GM21360 (cell line): ENCODE measurements at regions not wholly inside any gene's neighbourhood (a gene's known extent, or its start where the extent isn't known, plus 50 kb on each side); places are given as distances from the start of the nearest gene placed in this dataset.
A peak's percentile ranks its signal among the peaks of the same experiment; 100 is the strongest.

Experiments used
- ATAC-seq: cut with Tn5 transposase; IDR thresholded peaks from one replicate; pipeline ENCODE4 v1.9.1; 2021; ENCODE audit warnings: mild to moderate bottlenecking, moderate library complexity; ENCODE audit not compliant: unreplicated experiment

DNA sequence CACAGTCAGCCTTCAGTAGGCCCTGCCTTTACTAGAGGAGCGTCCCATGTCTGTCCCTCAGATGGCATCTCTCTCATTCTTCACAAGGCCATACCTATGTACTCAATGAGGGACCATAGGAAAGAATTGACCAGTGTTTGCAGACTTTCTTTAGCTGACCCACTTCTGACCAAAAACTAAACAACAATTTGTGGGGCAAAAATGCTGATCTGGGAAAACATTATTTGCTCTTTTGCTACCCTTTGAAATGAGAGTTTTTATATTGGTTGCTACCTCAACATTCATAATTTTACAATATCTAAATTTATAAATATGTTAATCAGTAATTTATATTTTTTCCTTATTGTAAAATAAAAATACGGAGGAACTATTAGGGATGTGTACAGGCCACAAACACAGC, 539.4 kb upstream of the GJE1 start:
- ATAC-seq: no peak

DNA sequence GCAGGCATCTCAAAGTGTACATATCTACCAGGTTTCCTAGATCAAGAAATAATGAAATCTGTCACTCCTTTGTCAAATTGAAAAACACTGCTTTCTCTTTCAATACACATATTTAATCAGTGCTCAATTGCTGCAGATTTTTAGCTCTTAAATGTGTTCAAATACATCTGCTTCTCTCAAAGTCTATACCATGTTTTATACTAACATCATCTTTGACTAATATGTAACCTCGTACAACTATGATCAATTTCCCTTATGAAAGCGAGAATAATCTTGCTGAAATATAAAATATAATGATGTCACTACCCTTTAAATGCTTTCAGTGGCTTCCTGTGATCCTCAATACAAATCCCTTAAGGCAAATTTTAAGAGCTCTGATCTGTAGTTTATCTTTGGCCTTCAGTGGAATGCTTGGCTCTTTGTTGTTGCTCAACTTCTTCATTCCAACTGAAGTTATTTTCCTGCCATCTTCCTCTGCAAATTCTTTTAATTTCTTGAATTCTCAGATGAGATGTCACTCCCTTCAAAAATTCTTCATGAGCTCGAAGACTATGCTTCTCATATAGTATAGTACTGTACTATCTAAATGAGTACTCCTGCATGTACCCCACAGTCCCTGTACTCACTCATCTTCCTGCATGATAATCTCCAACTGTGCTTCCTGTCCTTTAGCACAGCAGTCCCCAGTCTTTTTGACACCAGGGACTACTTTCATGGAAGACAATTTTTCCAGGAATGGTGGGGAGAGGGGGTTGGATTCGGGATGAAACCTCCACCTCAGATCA, 545.1 kb upstream of the GJE1 start:
- no peak for ATAC-seq

DNA sequence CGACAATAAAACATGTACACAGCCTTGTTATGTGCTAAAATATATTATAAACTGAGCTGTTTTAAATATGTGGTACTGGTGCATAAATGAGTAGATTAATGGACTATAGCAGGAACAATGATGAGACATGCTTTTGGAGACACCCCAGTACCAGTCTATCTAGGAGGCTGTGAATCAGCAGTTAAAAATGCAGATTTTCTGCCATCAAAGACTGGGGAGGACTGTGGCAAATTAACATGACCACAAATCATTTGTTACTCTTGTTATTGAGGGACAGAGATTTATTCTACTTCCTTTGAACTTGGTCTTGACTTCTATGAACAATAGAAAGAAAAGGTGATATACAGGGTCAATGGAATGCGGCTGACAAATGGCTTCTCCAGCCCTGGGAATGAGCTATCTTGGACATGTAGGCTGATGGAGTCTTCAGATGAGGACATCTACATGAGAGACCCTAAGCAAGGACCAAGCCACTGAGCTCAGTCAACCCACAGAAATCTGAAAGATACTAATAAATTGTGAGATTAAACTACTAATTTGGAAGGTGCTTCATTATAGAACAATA, 551.7 kb upstream of the GJE1 start:
- no peak for ATAC-seq

GRCh38 chr6:141580131-141580530, 552.6 kb upstream of the GJE1 start:
- ATAC-seq: no peak

GRCh38 chr6:141576751-141577150, 556.0 kb upstream of the GJE1 start:
- ATAC-seq: no peak

GRCh38 chr6:141562851-141563763, 569.6 kb upstream of the GJE1 start:
- peak; percentile 87 for ATAC-seq

DNA sequence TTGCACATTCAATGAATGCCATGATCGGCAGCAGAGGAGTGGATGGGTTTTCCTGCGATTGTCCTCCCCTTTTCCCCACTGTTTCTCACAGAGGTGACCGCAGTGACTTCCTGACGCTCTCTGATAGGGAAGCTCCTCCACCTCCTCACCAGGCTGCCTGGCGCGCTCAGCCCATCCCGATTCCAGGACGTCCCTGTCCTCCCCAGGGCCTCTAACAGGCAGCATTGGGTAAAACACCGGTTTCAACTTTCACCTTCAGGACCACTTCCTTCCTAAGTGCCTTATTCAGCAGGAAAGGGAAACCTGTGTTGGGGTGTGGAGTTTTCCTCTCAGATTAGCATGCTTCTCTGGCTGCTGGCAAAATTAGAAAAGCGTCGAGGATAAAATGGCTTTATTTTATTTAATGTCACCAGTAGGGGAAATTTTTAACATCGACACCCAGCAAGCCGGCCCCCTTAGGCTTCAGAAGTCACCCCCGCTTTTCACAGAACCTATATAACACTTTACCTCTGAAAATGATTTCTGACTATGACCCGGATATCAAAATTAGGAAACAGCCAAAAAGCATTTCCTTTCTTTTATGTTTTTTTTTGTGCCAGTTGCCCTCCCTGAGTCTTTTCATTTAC, 570.4 kb upstream of the GJE1 start:
- peak; percentile 24 for ATAC-seq

- no peak for ATAC-seq
These were observed 571.6 kb upstream of the GJE1 start for GRCh38 chr6:141561154-141561553.

- peak; percentile 70 for ATAC-seq
These were observed 580.3 kb upstream of the GJE1 start for GRCh38 chr6:141552463-141552862.

DNA sequence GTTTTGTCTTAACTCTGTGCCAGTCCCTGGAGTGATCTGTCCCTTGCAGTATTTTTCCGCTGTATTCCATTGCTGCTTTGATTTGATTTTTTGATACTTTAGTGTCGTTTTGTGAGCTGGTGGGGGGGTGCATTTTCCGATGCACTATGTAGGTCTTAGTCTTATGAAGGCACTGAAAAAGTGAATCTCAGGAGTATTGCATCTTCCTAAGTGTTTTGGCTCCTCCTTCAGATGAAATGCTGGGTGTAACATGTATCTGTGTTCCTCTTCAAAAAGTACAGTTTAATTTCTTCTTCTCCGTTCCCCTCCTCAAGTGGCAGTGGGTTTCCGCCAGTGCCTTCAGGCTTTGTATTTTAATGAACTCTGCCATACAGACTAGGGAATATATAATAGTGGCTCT, 580.7 kb upstream of the GJE1 start:
- no peak for ATAC-seq

- no peak for ATAC-seq
These were observed 581.4 kb upstream of the GJE1 start for GRCh38 chr6:141551318-141551717.

DNA sequence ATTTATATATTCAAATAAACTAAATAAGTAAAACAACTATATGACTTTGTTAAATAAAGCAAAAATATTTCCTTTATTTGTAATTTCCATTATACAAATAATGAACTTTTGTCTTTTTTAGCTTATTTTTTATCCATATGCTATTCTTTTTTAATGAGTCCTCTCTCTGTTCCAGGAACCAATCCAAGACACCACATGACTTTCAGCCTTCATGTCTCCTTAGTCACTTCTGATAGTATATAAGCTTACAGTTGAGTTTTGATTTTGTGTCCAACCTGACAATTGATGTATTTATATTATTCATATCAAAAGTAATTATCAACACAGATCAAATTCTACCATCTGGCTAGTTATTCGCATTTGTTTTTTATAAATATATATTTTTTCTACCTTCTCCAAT, 582.3 kb upstream of the GJE1 start:
- ATAC-seq: no peak

- ATAC-seq: no peak
These were observed 583.8 kb upstream of the GJE1 start for GRCh38 chr6:141548966-141549365.

GRCh38 chr6:141541581-141542324, 591.0 kb upstream of the GJE1 start:
- no peak for ATAC-seq

GRCh38 chr6:141540207-141540606, 592.5 kb upstream of the GJE1 start:
- ATAC-seq: no peak

GRCh38 chr6:141539617-141540016, 593.1 kb upstream of the GJE1 start:
- no peak for ATAC-seq

- ATAC-seq: no peak
These were observed 600.5 kb upstream of the GJE1 start for GRCh38 chr6:141532211-141532610.

- no peak for ATAC-seq
These were observed 601.7 kb upstream of the GJE1 start for GRCh38 chr6:141531040-141531439.

- no peak for ATAC-seq
These were observed 604.1 kb upstream of the GJE1 start for GRCh38 chr6:141528596-141528995.

GRCh38 chr6:141526985-141527384, 605.7 kb upstream of the GJE1 start:
- no peak for ATAC-seq

GRCh38 chr6:141521440-141521839, 611.3 kb upstream of the GJE1 start:
- no peak for ATAC-seq
